ENCODE measurements at regions not wholly inside any gene's neighbourhood (a gene's known extent, or its start where the extent isn't known, plus 50 kb on each side); places are given as distances from the start of the nearest gene placed in this dataset.

DNA sequence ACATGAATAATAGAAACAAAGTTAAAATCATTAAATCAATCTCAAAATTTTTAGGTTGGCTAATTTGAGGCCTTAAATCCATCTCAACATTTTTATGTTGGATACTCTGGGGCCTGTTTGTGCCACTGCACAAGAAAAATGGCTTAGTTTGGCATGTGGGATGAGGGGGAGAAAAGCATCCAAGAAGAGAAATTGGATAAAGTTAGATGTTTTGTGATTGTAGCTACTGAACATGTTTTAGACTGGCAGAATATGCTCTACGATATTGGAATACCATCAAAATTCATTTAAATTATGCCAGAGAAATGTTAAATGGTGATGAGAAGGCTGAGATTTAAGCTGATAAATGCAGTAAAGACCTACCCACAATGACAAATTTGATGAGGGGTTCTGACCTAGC lies 376.9 kb downstream of the CXXC4 start:
- TF ChIP-seq, protein P1, sequence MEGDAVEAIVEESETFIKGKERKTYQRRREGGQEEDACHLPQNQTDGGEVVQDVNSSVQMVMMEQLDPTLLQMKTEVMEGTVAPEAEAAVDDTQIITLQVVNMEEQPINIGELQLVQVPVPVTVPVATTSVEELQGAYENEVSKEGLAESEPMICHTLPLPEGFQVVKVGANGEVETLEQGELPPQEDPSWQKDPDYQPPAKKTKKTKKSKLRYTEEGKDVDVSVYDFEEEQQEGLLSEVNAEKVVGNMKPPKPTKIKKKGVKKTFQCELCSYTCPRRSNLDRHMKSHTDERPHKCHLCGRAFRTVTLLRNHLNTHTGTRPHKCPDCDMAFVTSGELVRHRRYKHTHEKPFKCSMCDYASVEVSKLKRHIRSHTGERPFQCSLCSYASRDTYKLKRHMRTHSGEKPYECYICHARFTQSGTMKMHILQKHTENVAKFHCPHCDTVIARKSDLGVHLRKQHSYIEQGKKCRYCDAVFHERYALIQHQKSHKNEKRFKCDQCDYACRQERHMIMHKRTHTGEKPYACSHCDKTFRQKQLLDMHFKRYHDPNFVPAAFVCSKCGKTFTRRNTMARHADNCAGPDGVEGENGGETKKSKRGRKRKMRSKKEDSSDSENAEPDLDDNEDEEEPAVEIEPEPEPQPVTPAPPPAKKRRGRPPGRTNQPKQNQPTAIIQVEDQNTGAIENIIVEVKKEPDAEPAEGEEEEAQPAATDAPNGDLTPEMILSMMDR (conservative IDR thresholded peaks at IDR 0.05; ENCODE audit: low read depth, low read length): no peak
- TF ChIP-seq EZH2 (IDR thresholded peaks at IDR 0.05; ENCODE audit: low read length, unreplicated experiment): no peak
- TF ChIP-seq EZH2phosphoT487 (IDR thresholded peaks at IDR 0.05; ENCODE audit: borderline replicate concordance, low read length): no peak

Measured in PC-3 (cell line).